HCT116 (cell line): ENCODE measurements at regions not wholly inside any gene's neighbourhood (a gene's known extent, or its start where the extent isn't known, plus 50 kb on each side); places are given as distances from the start of the nearest gene placed in this dataset.

Source experiments
- EZH2phosphoT487 ChIP-seq: fragments of 200-600 bp; IDR thresholded peaks from 2 replicates; pipeline ENCODE4 v1.6.1; 2018; ENCODE audit warnings: antibody characterized with exemption, borderline replicate concordance
- POLR2AphosphoS5 ChIP-seq: IDR thresholded peaks from 2 replicates; pipeline ENCODE4 v1.6.1; 2011; ENCODE audit warnings: mild to moderate bottlenecking, low read depth, low read length, moderate library complexity
- SP1 ChIP-seq: IDR thresholded peaks from 2 replicates; pipeline ENCODE4 v1.6.1; 2012; ENCODE audit warnings: low read depth
- YY1 ChIP-seq: IDR thresholded peaks from 2 replicates; pipeline ENCODE4 v1.6.1; 2011; ENCODE audit warnings: low read length, low read depth, moderate library complexity, mild to moderate bottlenecking; ENCODE audit not compliant: insufficient replicate concordance; ENCODE audit errors: extremely low read depth
- TF ChIP-seq, protein P1 (sequence below), 3 experiments: fragments of 200-600 bp in 1 of 3; sonication (generic) in 1 of 3; IDR thresholded peaks in 2 of 3; conservative IDR thresholded peaks in 1 of 3; 2 replicates each; pipeline ENCODE4 v1.5.1; 2012 to 2017; ENCODE audit warnings: low read depth in 2 of 3, low read length in 2 of 3, antibody characterized with exemption in 1 of 3, borderline replicate concordance in 1 of 3, control low read depth in 1 of 3, mild to moderate bottlenecking in 1 of 3, mixed read lengths in 1 of 3, mixed run types in 1 of 3, moderate library complexity in 1 of 3; ENCODE audit not compliant: insufficient read depth in 1 of 3
- TF ChIP-seq, protein P2 (sequence below): IDR thresholded peaks from 2 replicates; pipeline ENCODE4 v1.6.1; 2012

DNA sequence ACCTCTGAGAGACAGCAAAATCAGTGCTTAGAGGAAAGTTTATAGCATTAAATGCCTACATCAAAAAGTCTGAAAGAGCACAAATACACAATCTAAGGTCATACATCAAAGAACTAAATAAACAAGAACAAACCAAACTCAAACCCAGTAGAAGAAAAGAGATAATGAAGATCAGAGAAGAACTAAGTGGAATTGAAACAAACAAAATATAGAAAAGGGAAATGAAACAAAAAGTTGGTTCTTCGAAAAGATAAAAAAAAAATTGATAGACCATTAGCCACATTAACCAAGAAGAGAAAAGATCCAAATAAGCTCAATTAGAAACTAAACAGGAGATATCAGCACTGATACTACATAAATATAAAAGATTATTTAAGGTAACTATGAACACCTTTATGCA is 280.0 kb upstream of the NRG3 start:
- TF ChIP-seq, protein P1, sequence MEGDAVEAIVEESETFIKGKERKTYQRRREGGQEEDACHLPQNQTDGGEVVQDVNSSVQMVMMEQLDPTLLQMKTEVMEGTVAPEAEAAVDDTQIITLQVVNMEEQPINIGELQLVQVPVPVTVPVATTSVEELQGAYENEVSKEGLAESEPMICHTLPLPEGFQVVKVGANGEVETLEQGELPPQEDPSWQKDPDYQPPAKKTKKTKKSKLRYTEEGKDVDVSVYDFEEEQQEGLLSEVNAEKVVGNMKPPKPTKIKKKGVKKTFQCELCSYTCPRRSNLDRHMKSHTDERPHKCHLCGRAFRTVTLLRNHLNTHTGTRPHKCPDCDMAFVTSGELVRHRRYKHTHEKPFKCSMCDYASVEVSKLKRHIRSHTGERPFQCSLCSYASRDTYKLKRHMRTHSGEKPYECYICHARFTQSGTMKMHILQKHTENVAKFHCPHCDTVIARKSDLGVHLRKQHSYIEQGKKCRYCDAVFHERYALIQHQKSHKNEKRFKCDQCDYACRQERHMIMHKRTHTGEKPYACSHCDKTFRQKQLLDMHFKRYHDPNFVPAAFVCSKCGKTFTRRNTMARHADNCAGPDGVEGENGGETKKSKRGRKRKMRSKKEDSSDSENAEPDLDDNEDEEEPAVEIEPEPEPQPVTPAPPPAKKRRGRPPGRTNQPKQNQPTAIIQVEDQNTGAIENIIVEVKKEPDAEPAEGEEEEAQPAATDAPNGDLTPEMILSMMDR (IDR thresholded peaks at IDR 0.05 in 2 of 3, conservative IDR thresholded peaks at IDR 0.05 in 1 of 3; ENCODE audit: borderline replicate concordance in 1 of 3, insufficient read depth in 1 of 3, low read depth in 2 of 3, low read length in 2 of 3), result no peak
- TF ChIP-seq POLR2AphosphoS5 (no peak), SP1 (no peak), EZH2phosphoT487 (no peak), YY1 (no peak)
- TF ChIP-seq, protein P2, sequence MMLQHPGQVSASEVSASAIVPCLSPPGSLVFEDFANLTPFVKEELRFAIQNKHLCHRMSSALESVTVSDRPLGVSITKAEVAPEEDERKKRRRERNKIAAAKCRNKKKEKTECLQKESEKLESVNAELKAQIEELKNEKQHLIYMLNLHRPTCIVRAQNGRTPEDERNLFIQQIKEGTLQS, result no peak
